Stimulated activated naive CD8-positive, alpha-beta T cell treated with anti-CD3 and anti-CD28 coated beads, Interleukin-15, amount 100 ng/mL, for 72 hours (primary cell): ENCODE measurements at regions not wholly inside any gene's neighbourhood (a gene's known extent, or its start where the extent isn't known, plus 50 kb on each side); places are given as distances from the start of the nearest gene placed in this dataset.

Experiments
- ATAC-seq: fragments of 150-1000 bp; cut with Tn5 transposase; 2 replicates; pipeline ENCODE4 v1.10.0; 2021; ENCODE audit warnings: mild to moderate bottlenecking, moderate library complexity
- DNase-seq, 2 donors: peaks; one replicate each; pipeline ENCODE4 v3.0.0; 2021 to 2022
- H3K27ac Mint-ChIP-seq, 2 donors: one replicate each; pipeline ENCODE4 v1.8.0; 2022; ENCODE audit warnings: mild to moderate bottlenecking in 2 of 2, mixed read lengths in 2 of 2, moderate library complexity in 2 of 2
- H3K27me3 Mint-ChIP-seq: one replicate; pipeline ENCODE4 v1.8.0; 2022; ENCODE audit warnings: mixed read lengths
- H3K4me1 Mint-ChIP-seq: one replicate; pipeline ENCODE4 v1.8.0; 2022; ENCODE audit warnings: mild to moderate bottlenecking, mixed read lengths
- H3K4me3 Mint-ChIP-seq, 2 donors: one replicate each; pipeline ENCODE4 v1.8.0; 2022; ENCODE audit warnings: mild to moderate bottlenecking in 2 of 2, mixed read lengths in 2 of 2, moderate library complexity in 1 of 2
- H3K9me3 Mint-ChIP-seq, 2 donors: one replicate each; pipeline ENCODE4 v1.8.0; 2022; ENCODE audit warnings: mixed read lengths in 2 of 2

DNA sequence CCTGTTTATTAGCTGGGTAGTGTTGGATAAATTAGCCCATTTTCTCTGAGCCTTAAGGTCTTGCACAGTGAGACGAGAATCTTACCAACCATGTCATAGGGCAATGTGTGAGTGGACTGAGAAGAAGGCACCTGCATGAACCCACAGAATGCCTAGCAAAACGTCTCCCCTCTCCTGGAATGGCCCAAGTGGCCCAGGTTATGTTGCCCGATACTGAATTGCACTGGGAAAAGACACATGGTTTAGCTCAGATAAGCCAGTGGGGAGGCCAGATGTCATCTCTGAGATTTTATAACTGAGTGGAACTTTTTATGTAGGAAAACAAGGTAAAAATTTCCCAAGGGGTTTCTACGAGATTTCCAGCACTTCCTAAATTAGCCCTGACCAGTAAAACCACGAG lies 104.7 kb upstream of the IKZF1 start:
- Mint-ChIP-seq H3K27ac (no peak overlapping the region), H3K4me1 (peaks cover 70% of the 10 kb centered on the region), H3K27me3 (no peaks in the 10 kb centered on the region), H3K4me3 (no peak overlapping the region), H3K9me3 (no peaks in the 10 kb centered on the region)
- ATAC-seq (no peak), DNase-seq (no peak)

DNA sequence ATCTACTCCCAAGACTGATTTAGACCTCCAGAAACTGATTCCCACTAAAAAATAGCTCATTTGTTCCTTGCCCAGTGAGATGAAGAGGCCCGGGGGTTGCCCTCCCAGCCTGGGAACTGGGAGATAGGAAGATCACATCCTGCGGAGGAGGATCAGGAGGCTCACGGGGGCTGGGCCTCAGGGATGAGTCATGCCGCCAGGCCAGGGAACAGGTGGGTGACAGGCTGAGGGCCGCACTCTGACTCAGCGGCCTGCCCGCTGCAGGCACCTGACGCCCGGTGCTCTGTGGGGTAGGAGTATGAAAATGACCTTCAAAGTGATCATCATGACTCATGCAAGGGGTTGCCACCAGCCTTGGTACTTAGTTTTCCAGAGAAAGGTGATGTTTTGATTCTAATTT lies 104.5 kb upstream of the ZPBP start:
- Mint-ChIP-seq H3K4me3 (peak overlapping the region; percentile 16 to 17), H3K27ac (peak overlapping the region; percentile 40 to 67), H3K4me1 (peaks cover 47% of the 10 kb centered on the region), H3K9me3 (no peaks in the 10 kb centered on the region), H3K27me3 (no peaks in the 10 kb centered on the region)
- DNase-seq (peak; percentile 54 to 73), ATAC-seq (peak; percentile 96)

DNA sequence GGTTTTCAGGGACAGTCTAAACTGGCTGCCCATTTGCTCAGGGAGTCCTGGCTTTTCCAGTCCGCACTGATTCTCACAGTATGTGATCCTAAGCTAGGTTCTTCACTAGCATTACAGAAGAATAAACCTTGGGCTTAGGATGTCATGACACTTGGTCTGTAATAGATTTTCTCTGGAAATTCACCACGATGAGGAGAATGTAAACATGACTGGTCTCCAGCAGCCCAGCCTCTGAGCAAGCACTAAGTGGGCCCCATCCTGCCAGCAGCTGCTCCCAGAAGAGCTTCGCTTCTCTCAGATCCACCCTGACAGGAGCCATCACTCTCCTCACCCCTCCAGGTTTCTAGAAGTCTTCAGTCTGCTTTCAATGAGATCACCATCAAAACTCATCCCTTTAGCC lies 103.7 kb upstream of the ZPBP start:
- Mint-ChIP-seq H3K4me3 (no peak overlapping the region), H3K4me1 (peaks cover 39% of the 10 kb centered on the region), H3K9me3 (no peaks in the 10 kb centered on the region), H3K27ac (no peak overlapping the region), H3K27me3 (no peaks in the 10 kb centered on the region)
- ATAC-seq (peak; percentile 21), DNase-seq (no peak)

DNA sequence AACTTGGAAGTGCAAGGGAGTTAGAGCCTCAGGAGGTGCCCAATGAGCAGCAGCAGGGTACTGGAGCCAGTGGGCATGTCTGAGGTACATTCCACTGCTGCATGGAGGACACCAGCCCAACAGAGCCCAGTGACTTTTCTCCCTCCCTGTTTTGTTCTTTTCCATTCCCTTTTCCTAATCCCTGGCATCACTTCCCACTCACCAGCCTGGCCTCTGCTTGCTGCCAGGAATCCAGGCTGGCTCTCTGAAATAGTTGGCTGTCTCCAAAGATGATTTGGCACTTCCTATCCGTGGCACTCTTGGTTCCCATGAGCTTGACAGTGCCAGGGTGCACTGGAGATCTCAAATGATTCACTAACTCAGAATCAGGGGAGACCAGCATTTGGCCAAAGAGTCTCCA lies 97.7 kb upstream of the ZPBP start:
- no peaks in the 10 kb centered on the region for H3K27me3 Mint-ChIP-seq
- peaks cover 18 to 23% of the 10 kb centered on the region in 2 donors for H3K9me3 Mint-ChIP-seq
- DNase-seq (no peak), ATAC-seq (no peak)
- no peak overlapping the region for H3K27ac Mint-ChIP-seq
- H3K4me3 Mint-ChIP-seq: no peak overlapping the region
- H3K4me1 Mint-ChIP-seq: peaks cover 14% of the 10 kb centered on the region

DNA sequence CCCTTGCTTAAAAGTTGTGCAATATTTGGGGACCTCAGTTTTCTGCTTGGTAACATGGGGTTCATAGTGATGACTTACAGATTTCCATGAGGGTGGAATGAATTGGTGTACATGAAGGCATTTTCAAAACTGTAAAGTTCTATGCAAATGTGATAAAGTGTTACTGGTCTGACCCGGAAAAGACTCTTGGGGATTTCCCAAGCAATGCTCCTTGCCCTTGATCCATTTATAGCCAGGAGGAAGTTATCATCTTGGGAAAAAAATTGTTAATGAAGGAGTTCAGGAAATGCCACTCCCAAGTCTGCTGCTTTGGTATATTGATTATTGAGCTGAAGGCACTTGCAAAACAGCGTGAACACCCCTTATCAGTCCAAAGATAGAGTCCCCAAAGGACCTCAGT lies 96.3 kb upstream of the ZPBP start:
- Mint-ChIP-seq H3K4me1 (peaks cover 18% of the 10 kb centered on the region), H3K9me3 (peaks cover 18 to 23% of the 10 kb centered on the region in 2 donors), H3K4me3 (no peak overlapping the region), H3K27me3 (no peaks in the 10 kb centered on the region), H3K27ac (peak overlapping the region in 1 of 2 donors; percentile 35)
- no peak for ATAC-seq
- DNase-seq: no peak

DNA sequence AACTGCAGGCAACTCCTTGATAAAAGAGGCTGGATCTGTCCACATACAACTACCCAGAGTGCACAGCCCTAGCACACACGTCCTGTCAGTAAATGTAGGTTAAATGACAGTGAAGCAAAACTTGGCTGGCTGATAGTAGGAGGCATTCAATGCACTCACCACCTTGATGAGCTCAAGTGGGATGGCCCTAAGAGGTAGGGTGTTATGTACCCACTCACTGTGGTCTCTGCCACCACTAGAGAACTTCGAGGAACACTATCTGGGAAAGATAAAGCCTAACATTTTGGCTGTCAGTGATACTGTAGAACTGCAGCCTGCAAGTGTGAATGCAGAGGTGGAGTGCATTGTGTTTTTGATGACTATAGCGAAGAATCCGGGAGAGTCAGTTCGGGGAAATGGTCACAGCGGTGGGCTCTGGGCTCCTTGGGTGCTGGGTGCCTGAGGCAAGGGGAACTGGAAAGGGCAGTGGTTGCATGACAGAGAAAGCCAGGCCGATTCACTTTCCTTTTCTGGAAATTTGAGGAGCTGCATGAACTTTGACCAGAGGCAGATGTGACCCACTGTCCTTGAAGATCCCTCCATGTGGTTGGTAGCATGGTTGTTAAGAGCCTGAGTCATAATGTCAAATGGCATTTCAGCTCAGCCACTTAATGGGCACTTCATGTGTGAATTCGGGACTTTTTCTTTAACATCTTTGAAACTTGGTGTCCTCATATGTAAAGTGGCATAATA lies 93.1 kb upstream of the ZPBP start:
- Mint-ChIP-seq H3K9me3 (peaks cover 18 to 23% of the 10 kb centered on the region in 2 donors), H3K4me3 (no peak overlapping the region), H3K4me1 (peaks cover 18% of the 10 kb centered on the region), H3K27ac (no peak overlapping the region), H3K27me3 (no peaks in the 10 kb centered on the region)
- DNase-seq (no peak), ATAC-seq (no peak)

DNA sequence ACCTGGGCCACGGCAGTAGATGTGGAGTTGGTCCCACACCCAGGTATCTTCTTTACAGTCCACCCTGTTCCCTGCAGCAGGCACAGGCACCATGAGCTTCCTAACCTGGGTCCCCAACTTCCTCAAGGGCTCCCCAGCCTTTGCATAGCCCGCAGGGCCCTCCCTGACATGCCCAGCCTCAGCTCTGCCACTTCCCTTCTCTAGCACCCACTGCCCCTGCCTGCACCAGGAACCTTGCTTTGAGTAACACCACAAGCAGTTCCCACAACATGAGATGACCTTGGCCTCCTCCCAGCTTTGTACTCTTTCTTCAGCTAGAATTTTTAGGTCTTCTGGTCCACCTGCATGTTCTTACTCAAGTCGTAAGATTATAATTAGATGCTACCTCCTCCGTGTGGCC lies 92.2 kb upstream of the ZPBP start:
- Mint-ChIP-seq H3K27me3 (no peaks in the 10 kb centered on the region), H3K9me3 (peaks cover 9 to 15% of the 10 kb centered on the region in 2 donors), H3K4me1 (peaks cover 14% of the 10 kb centered on the region), H3K4me3 (no peak overlapping the region), H3K27ac (no peak overlapping the region)
- DNase-seq: no peak
- ATAC-seq: no peak

DNA sequence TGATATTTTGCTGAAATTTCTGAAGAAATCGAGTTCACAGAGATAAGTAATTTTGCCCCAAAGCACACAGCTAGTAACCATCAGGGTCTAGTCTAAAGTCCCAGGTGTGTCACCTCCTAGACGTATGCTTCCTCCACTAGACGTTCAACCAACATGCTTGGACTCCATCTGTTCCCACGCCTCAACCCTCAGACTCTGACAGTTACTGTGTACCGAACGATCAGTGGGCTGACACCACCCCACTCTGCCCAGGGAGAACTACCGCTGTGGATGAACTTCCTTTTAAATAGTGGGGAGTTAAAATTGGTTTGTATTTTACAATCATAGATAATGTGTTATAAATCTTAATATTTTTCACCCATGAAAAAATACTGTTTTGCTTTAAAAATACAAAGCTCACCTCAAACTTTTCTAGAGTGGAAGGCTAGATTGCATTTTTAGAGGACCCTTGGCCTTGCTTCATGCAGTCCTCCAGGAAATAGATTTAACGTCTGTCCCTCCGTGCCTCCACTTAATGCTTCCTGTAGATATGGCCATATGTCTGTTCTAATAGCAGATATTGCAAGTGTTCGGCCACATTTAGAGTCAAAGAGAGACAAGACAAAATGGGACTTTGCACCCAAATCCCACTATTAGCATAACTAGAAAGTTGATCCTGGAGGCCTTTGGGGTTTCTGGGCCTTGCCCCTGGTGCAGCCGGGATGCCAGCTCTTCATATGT lies 91.4 kb upstream of the ZPBP start:
- no peak overlapping the region for H3K4me3 Mint-ChIP-seq
- peaks cover 1 to 9% of the 10 kb centered on the region in 2 donors for H3K9me3 Mint-ChIP-seq
- no peak overlapping the region for H3K27ac Mint-ChIP-seq
- DNase-seq: no peak
- H3K4me1 Mint-ChIP-seq: peaks cover 6% of the 10 kb centered on the region
- ATAC-seq: no peak
- H3K27me3 Mint-ChIP-seq: no peaks in the 10 kb centered on the region

DNA sequence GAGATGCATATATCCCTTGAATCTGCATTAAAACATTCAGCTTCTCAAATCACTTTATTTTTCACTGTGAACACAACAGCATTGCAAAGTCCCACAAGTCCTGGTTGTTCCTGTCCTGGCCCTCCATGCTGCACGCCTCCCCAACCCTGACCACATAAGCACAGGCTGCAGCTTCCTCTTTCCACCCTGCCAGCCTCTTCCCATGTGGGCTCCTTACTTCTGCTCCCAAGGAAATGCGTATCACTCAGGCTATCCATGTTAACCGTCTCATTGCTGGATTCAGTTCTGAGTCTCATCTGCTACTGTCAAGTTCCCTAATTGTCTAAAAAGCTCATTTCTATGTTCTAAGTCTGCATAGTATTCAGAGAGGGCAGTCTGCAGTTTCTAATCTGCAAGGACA lies 89.7 kb upstream of the ZPBP start:
- no peaks in the 10 kb centered on the region for H3K9me3 Mint-ChIP-seq
- H3K4me1 Mint-ChIP-seq: peaks cover 4% of the 10 kb centered on the region
- DNase-seq (no peak), ATAC-seq (no peak)
- H3K4me3 Mint-ChIP-seq: no peak overlapping the region
- H3K27ac Mint-ChIP-seq: no peak overlapping the region
- H3K27me3 Mint-ChIP-seq: no peaks in the 10 kb centered on the region

DNA sequence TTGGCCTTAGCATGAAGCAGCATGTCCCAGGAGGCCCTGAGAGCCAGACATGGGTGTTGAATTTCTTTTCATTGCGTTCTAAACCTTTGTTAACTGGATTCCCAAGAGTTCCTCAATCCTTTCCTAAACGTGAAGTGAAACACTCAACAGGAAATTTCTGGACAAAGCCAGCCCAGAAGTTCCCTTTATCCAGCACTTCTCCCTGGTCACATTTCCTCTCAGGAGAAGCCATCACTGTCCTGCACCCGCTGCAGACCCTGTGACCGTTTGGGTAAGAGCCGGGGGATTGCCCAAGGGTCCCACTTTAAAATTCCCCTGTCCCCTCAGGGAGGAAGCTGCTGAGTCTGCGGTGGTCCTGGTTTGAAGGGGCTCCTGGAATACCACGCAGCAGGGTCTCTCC lies 88.0 kb upstream of the ZPBP start:
- ATAC-seq (no peak), DNase-seq (no peak)
- Mint-ChIP-seq H3K27ac (no peak overlapping the region), H3K4me1 (peaks cover 4% of the 10 kb centered on the region), H3K27me3 (no peaks in the 10 kb centered on the region), H3K9me3 (no peaks in the 10 kb centered on the region), H3K4me3 (no peak overlapping the region)

DNA sequence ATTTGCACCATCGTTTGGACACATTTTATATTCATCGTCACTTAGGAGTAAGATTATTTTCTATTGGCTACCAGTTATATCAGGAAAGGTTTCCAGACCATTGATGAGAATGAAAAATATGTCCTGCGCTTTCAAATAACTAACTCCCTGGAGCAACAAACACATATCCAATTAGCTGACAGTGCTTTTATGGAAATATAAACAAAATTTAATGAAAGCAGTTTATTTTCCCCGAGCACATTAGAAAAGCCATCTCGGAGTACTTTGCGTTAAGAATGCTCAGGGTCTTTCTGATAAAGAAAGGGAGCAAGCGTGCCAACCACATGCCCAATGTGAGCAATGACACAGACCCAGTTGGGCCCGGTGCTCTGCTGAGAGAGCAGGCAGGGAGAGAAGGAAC lies 85.1 kb upstream of the ZPBP start:
- DNase-seq: no peak
- no peak for ATAC-seq
- H3K9me3 Mint-ChIP-seq: no peaks in the 10 kb centered on the region
- H3K27me3 Mint-ChIP-seq: no peaks in the 10 kb centered on the region
- H3K27ac Mint-ChIP-seq: no peak overlapping the region
- H3K4me1 Mint-ChIP-seq: peaks cover 3% of the 10 kb centered on the region
- no peak overlapping the region for H3K4me3 Mint-ChIP-seq

DNA sequence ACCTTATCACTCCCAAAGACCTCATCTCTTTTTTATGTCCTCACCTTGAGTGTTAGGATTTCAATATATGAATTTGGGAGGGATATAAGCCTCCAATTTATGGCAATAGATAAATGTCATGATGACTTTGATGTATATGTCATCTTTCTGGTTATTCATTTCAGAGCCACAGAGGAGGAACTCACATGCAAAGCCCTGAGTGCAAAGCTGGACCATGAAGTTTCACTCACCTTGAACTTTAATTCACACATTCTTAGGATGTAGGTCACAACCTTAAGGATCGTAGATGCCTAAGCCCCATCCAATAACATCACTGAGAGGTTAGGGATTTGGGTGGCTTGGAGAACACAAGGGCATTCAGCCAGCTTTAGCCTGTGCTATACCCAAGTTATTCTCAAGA lies 81.9 kb upstream of the ZPBP start:
- Mint-ChIP-seq H3K9me3 (no peaks in the 10 kb centered on the region), H3K4me3 (no peak overlapping the region), H3K4me1 (peaks cover 5% of the 10 kb centered on the region), H3K27ac (no peak overlapping the region), H3K27me3 (no peaks in the 10 kb centered on the region)
- DNase-seq (no peak), ATAC-seq (no peak)

DNA sequence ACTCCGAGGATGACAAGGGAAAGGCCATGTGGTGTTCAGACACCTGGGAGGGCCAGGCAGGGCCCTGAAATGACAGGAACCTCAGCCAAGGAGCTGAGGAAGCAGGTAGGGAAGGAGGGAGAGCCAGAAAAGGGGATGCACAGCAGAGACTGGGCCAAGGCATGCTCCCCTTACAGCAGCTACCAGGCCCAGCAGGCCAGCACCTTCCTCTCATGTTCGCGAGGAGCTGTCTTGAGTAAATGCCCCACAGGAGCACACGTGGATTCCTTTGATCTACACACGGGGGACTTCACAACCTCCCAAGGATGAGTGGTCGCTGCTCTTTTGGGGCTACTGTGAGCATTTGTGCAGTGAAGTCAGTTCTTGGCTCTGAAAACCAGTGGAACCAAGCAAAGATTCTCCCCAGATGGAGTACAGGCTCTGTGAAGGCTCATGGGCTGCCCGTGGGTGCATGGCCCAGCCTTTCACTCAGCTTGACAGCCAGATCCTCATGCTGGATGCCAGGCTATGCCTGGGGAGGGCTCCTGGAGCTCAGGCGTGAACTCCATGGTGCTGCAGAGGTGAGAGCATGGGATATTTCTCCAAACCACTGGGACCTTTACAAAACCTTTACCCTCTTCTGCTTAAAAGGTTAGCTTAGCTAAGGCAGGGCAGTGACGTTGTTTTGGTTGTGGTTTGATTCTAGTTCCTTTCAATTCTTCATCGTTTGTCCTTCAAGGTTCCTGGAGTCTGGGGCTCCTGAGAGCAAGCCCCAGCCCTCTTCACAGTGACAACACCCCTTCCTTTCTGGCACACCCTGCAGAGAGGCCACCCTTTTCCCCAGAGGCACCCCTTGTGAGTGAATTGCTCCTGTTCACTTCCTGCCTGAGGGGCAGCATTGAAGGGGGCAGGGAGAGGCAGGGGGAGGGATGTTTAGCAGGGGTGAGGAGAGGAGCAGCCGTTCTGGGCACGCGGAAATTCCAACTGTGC lies 74.2 kb upstream of the ZPBP start:
- no peaks in the 10 kb centered on the region for H3K27me3 Mint-ChIP-seq
- peak overlapping the region; percentile 92 to 94 for H3K27ac Mint-ChIP-seq
- peak overlapping the region; percentile 59 to 64 for H3K4me3 Mint-ChIP-seq
- DNase-seq: peak in 1 of 2 donors; percentile 28
- no peaks in the 10 kb centered on the region for H3K9me3 Mint-ChIP-seq
- ATAC-seq: peak; percentile 80
- H3K4me1 Mint-ChIP-seq: peaks cover 71% of the 10 kb centered on the region

DNA sequence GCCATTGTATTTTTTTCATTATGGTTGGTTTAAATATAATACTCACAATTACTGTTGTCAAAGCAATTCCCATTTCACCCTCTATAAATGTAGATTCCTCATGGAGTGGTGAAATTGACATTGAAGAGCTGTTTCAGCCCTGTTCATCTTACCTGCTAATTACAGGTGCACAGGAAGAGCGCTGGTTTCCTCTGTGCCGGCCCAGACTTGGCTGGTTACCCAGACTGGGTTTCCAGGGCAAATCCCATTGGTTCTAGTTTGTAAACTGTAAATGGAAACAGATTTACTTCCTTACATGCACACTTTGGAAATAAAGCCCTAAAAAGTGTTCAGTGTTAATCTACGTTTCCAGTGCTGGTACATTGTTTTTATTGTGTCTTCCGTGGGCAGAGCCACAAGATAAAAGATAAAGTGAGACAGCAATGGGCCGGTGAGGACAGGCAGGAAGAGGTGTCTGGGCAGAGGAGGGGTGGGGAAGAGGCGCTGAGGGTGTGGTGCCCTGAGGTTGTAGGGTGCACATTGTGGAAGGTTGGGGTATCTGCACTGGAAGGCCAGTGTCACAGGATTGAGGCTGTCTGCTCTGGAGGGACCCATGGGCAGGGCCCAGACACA lies 71.6 kb upstream of the ZPBP start:
- no peaks in the 10 kb centered on the region for H3K27me3 Mint-ChIP-seq

DNA sequence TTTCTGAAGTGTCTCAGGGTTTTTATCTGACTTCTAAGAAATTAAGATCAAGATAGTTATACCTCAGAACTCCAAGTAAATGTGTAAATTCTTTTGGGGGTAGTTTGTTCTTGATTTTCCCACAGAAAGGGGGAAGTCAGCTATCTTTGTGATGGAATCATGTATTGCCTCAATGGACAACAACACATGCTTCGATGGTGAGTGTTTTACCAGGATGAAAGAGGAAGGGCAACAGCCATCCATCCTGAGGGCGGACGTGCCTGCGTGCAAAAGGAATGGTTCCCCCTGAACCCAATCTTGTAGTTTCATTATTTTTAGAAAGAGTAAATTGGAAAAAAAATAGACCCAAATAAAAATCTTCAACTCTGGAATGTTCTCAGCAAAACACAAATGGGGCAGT lies 67.2 kb upstream of the ZPBP start:
- no peak overlapping the region for H3K4me3 Mint-ChIP-seq
- ATAC-seq (no peak), DNase-seq (no peak)
- H3K27ac Mint-ChIP-seq: no peak overlapping the region
- no peaks in the 10 kb centered on the region for H3K27me3 Mint-ChIP-seq
- no peaks in the 10 kb centered on the region for H3K9me3 Mint-ChIP-seq
- peaks cover 87% of the 10 kb centered on the region for H3K4me1 Mint-ChIP-seq

More for the DNA sequence above, 71.6 kb upstream of the ZPBP start:
- peaks cover 93% of the 10 kb centered on the region for H3K4me1 Mint-ChIP-seq
- peak; percentile 34 for ATAC-seq
- no peak for DNase-seq
- H3K4me3 Mint-ChIP-seq: peak overlapping the region; percentile 17 to 30
- H3K9me3 Mint-ChIP-seq: no peaks in the 10 kb centered on the region
- H3K27ac Mint-ChIP-seq: peak overlapping the region; percentile 14 to 87
